Body of pancreas (tissue), 4 donors: ENCODE measurements at regions not wholly inside any gene's neighbourhood (a gene's known extent, or its start where the extent isn't known, plus 50 kb on each side); places are given as distances from the start of the nearest gene placed in this dataset.

Experiments used
- POLR2A ChIP-seq, 3 donors: fragments of 450-650 bp; IDR thresholded peaks; one replicate each; pipeline ENCODE4 v1.6.1; 2016; ENCODE audit warnings: antibody characterized with exemption in 3 of 3, mild to moderate bottlenecking in 2 of 3
- TF ChIP-seq, protein P1 (sequence below), 7 experiments: fragments of 450-650 bp in 4 of 7; fragments of 200-600 bp in 3 of 7; sonication (generic) in 3 of 7; IDR thresholded peaks; one replicate each; pipeline ENCODE4 v1.5.1; 2016 to 2019; ENCODE audit warnings: antibody characterized with exemption in 7 of 7

DNA sequence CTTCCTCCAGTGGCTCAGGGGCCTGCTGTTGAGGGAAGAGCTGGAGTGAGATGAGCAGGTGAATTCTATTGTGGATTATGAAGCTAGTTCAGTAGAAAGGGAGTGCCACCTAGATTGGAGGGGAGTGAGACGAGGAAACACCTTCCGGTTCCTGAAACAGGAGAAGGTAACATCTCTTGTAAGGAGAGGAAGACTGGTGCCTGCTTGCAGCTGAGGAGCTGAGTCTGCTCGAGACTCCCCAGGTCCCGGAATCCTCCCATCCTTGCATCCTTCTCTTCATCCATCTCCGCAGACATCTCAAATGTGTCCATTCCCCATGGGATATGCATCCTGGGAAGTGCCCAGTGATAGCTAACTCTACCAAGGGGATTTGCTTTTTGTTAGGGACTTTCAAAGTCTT lies 242.9 kb upstream of the ZFP64 start:
- TF ChIP-seq, protein P1, sequence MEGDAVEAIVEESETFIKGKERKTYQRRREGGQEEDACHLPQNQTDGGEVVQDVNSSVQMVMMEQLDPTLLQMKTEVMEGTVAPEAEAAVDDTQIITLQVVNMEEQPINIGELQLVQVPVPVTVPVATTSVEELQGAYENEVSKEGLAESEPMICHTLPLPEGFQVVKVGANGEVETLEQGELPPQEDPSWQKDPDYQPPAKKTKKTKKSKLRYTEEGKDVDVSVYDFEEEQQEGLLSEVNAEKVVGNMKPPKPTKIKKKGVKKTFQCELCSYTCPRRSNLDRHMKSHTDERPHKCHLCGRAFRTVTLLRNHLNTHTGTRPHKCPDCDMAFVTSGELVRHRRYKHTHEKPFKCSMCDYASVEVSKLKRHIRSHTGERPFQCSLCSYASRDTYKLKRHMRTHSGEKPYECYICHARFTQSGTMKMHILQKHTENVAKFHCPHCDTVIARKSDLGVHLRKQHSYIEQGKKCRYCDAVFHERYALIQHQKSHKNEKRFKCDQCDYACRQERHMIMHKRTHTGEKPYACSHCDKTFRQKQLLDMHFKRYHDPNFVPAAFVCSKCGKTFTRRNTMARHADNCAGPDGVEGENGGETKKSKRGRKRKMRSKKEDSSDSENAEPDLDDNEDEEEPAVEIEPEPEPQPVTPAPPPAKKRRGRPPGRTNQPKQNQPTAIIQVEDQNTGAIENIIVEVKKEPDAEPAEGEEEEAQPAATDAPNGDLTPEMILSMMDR (IDR thresholded peaks at IDR 0.05) = no peak
- no peak for TF ChIP-seq POLR2A (IDR thresholded peaks at IDR 0.05)
